ENCODE measurements at regions not wholly inside any gene's neighbourhood (a gene's known extent, or its start where the extent isn't known, plus 50 kb on each side); places are given as distances from the start of the nearest gene placed in this dataset.
"Not testable (repeated sequence)": the region's sequence is repeated elsewhere in the genome, so short reads cannot be mapped to it uniquely, and the experiment has no call there.

- H3K79me2 ChIP-seq (ENCODE audit: insufficient read depth, low read length); H3K27ac Mint-ChIP-seq (ENCODE audit: unreplicated experiment); H3K9me3 ChIP-seq (ENCODE audit: insufficient read depth, low read depth, low read length); H4K20me1 ChIP-seq (ENCODE audit: insufficient read depth, low read length); H3K36me3 Mint-ChIP-seq (ENCODE audit: low read depth, unreplicated experiment); H3K4me1 ChIP-seq (ENCODE audit: insufficient read depth, low read length); H3K9me3 Mint-ChIP-seq (ENCODE audit: unreplicated experiment); H3K4me2 ChIP-seq (ENCODE audit: low read length); H2AFZ ChIP-seq (ENCODE audit: low read depth, low read length); DNase-seq (ENCODE audit: low read depth); H3K9ac ChIP-seq (ENCODE audit: low read length); H3K4me3 ChIP-seq (ENCODE audit: insufficient read depth, low read depth, low read length); H3K27ac ChIP-seq (ENCODE audit: low read depth, low read length); FAIRE-seq; H3K4me3 Mint-ChIP-seq (ENCODE audit: unreplicated experiment); H3K27me3 Mint-ChIP-seq (ENCODE audit: low read depth, unreplicated experiment); H3K27me3 ChIP-seq (ENCODE audit: insufficient read depth, low read length); H3K36me3 ChIP-seq (ENCODE audit: insufficient read depth, low read length); H3K4me1 Mint-ChIP-seq (ENCODE audit: low read depth, unreplicated experiment): not testable (repeated sequence)
Observed at GRCh38 chr14:105595346-105595745, 69.0 kb downstream of the TMEM121 start.

- not testable (repeated sequence) for H2AFZ ChIP-seq (ENCODE audit: low read depth, low read length); H3K4me2 ChIP-seq (ENCODE audit: low read length); H3K27ac ChIP-seq (ENCODE audit: low read depth, low read length); H3K9me3 ChIP-seq (ENCODE audit: insufficient read depth, low read depth, low read length); H3K4me1 ChIP-seq (ENCODE audit: insufficient read depth, low read length); H3K27me3 ChIP-seq (ENCODE audit: insufficient read depth, low read length); H3K27ac Mint-ChIP-seq (ENCODE audit: unreplicated experiment); H3K36me3 Mint-ChIP-seq (ENCODE audit: low read depth, unreplicated experiment); H3K36me3 ChIP-seq (ENCODE audit: insufficient read depth, low read length); H3K9ac ChIP-seq (ENCODE audit: low read length); H3K4me3 ChIP-seq (ENCODE audit: insufficient read depth, low read depth, low read length); DNase-seq (ENCODE audit: low read depth); H3K27me3 Mint-ChIP-seq (ENCODE audit: low read depth, unreplicated experiment); H4K20me1 ChIP-seq (ENCODE audit: insufficient read depth, low read length); FAIRE-seq; H3K9me3 Mint-ChIP-seq (ENCODE audit: unreplicated experiment); H3K79me2 ChIP-seq (ENCODE audit: insufficient read depth, low read length); H3K4me1 Mint-ChIP-seq (ENCODE audit: low read depth, unreplicated experiment); H3K4me3 Mint-ChIP-seq (ENCODE audit: unreplicated experiment)
Observed at GRCh38 chr14:105596374-105596773, 70.0 kb downstream of the TMEM121 start.

GRCh38 chr14:105598040-105598763 lies 71.8 kb downstream of the TMEM121 start:
- H3K36me3 ChIP-seq (ENCODE audit: insufficient read depth, low read length); H2AFZ ChIP-seq (ENCODE audit: low read depth, low read length); H3K27me3 ChIP-seq (ENCODE audit: insufficient read depth, low read length); H3K9ac ChIP-seq (ENCODE audit: low read length); H4K20me1 ChIP-seq (ENCODE audit: insufficient read depth, low read length); H3K4me3 Mint-ChIP-seq (ENCODE audit: unreplicated experiment); H3K27me3 Mint-ChIP-seq (ENCODE audit: low read depth, unreplicated experiment); H3K4me1 ChIP-seq (ENCODE audit: insufficient read depth, low read length); H3K4me1 Mint-ChIP-seq (ENCODE audit: low read depth, unreplicated experiment); H3K9me3 ChIP-seq (ENCODE audit: insufficient read depth, low read depth, low read length); H3K36me3 Mint-ChIP-seq (ENCODE audit: low read depth, unreplicated experiment); DNase-seq (ENCODE audit: low read depth); FAIRE-seq; H3K4me3 ChIP-seq (ENCODE audit: insufficient read depth, low read depth, low read length); H3K79me2 ChIP-seq (ENCODE audit: insufficient read depth, low read length); H3K4me2 ChIP-seq (ENCODE audit: low read length); H3K27ac Mint-ChIP-seq (ENCODE audit: unreplicated experiment); H3K27ac ChIP-seq (ENCODE audit: low read depth, low read length): not testable (repeated sequence)
- H3K9me3 Mint-ChIP-seq (ENCODE audit: unreplicated experiment), result peaks cover 16% of the 10 kb centered on the region

- FAIRE-seq; H3K27ac Mint-ChIP-seq (ENCODE audit: unreplicated experiment); H3K4me3 Mint-ChIP-seq (ENCODE audit: unreplicated experiment); H3K4me2 ChIP-seq (ENCODE audit: low read length); H2AFZ ChIP-seq (ENCODE audit: low read depth, low read length); DNase-seq (ENCODE audit: low read depth); H3K4me3 ChIP-seq (ENCODE audit: insufficient read depth, low read depth, low read length); H4K20me1 ChIP-seq (ENCODE audit: insufficient read depth, low read length); H3K9me3 ChIP-seq (ENCODE audit: insufficient read depth, low read depth, low read length); H3K27me3 Mint-ChIP-seq (ENCODE audit: low read depth, unreplicated experiment); H3K27ac ChIP-seq (ENCODE audit: low read depth, low read length); H3K4me1 Mint-ChIP-seq (ENCODE audit: low read depth, unreplicated experiment); H3K36me3 Mint-ChIP-seq (ENCODE audit: low read depth, unreplicated experiment); H3K79me2 ChIP-seq (ENCODE audit: insufficient read depth, low read length); H3K36me3 ChIP-seq (ENCODE audit: insufficient read depth, low read length); H3K4me1 ChIP-seq (ENCODE audit: insufficient read depth, low read length); H3K27me3 ChIP-seq (ENCODE audit: insufficient read depth, low read length); H3K9ac ChIP-seq (ENCODE audit: low read length): not testable (repeated sequence)
- peaks cover 18% of the 10 kb centered on the region for H3K9me3 Mint-ChIP-seq (ENCODE audit: unreplicated experiment)
Observed at GRCh38 chr14:105598925-105599586, 72.7 kb downstream of the TMEM121 start.

GRCh38 chr14:105600195-105600938 lies 74.0 kb downstream of the TMEM121 start:
- H3K9me3 Mint-ChIP-seq (ENCODE audit: unreplicated experiment), result peaks cover 18% of the 10 kb centered on the region
- DNase-seq (ENCODE audit: low read depth); H3K27ac ChIP-seq (ENCODE audit: low read depth, low read length); H4K20me1 ChIP-seq (ENCODE audit: insufficient read depth, low read length); H3K9ac ChIP-seq (ENCODE audit: low read length); H3K9me3 ChIP-seq (ENCODE audit: insufficient read depth, low read depth, low read length); H3K4me3 Mint-ChIP-seq (ENCODE audit: unreplicated experiment); H3K27me3 ChIP-seq (ENCODE audit: insufficient read depth, low read length); FAIRE-seq; H3K79me2 ChIP-seq (ENCODE audit: insufficient read depth, low read length); H3K4me1 Mint-ChIP-seq (ENCODE audit: low read depth, unreplicated experiment); H3K27me3 Mint-ChIP-seq (ENCODE audit: low read depth, unreplicated experiment); H3K4me3 ChIP-seq (ENCODE audit: insufficient read depth, low read depth, low read length); H3K4me2 ChIP-seq (ENCODE audit: low read length); H3K36me3 ChIP-seq (ENCODE audit: insufficient read depth, low read length); H3K4me1 ChIP-seq (ENCODE audit: insufficient read depth, low read length); H3K27ac Mint-ChIP-seq (ENCODE audit: unreplicated experiment); H3K36me3 Mint-ChIP-seq (ENCODE audit: low read depth, unreplicated experiment); H2AFZ ChIP-seq (ENCODE audit: low read depth, low read length): not testable (repeated sequence)
